Neural progenitor cell (in vitro differentiated cells): ENCODE measurements at regions not wholly inside any gene's neighbourhood (a gene's known extent, or its start where the extent isn't known, plus 50 kb on each side); places are given as distances from the start of the nearest gene placed in this dataset.

Source experiments
- DNase-seq: peaks from one replicate; pipeline ENCODE4 v3.0.0-alpha.2; 2016; ENCODE audit warnings: low spot score
- H2AFZ ChIP-seq: fragments of 200-600 bp; sonication (generic); replicated peaks from 2 replicates; pipeline ENCODE4 v1.6.1; 2016; ENCODE audit warnings: antibody characterized with exemption
- H3F3A ChIP-seq: fragments of 200-600 bp; sonication (generic); 2 replicates; pipeline ENCODE4 v1.6.1; 2016; ENCODE audit warnings: antibody characterized with exemption, low read depth
- H3K27ac ChIP-seq: fragments of 200-600 bp; sonication (generic); 2 replicates; pipeline ENCODE4 v1.5.1; 2016; ENCODE audit warnings: mild to moderate bottlenecking
- H3K27me3 ChIP-seq: fragments of 200-600 bp; sonication (generic); 2 replicates; pipeline ENCODE4 v1.6.1; 2016; ENCODE audit warnings: mild to moderate bottlenecking, moderate library complexity
- H3K36me3 ChIP-seq: fragments of 200-600 bp; sonication (generic); 2 replicates; pipeline ENCODE4 v1.5.1; 2016
- H3K4me1 ChIP-seq: fragments of 200-600 bp; sonication (generic); 2 replicates; pipeline ENCODE4 v1.6.1; 2016; ENCODE audit warnings: mixed run types
- H3K4me2 ChIP-seq: fragments of 200-600 bp; sonication (generic); 2 replicates; pipeline ENCODE4 v1.6.1; 2016
- H3K4me3 ChIP-seq: fragments of 200-600 bp; sonication (generic); 2 replicates; pipeline ENCODE4 v1.5.1; 2016
- H3K79me2 ChIP-seq: fragments of 200-600 bp; sonication (generic); 2 replicates; pipeline ENCODE4 v1.6.1; 2016; ENCODE audit warnings: low read depth
- H3K9ac ChIP-seq: fragments of 200-600 bp; sonication (generic); 2 replicates; pipeline ENCODE4 v1.6.1; 2016
- H3K9me3 ChIP-seq: fragments of 200-600 bp; sonication (generic); 2 replicates; pipeline ENCODE4 v1.5.1; 2016; ENCODE audit warnings: low read depth
- H4K20me1 ChIP-seq: fragments of 200-600 bp; sonication (generic); 2 replicates; pipeline ENCODE4 v1.6.1; 2016; ENCODE audit warnings: low read depth
- H3K27ac Mint-ChIP-seq: 3 replicates; pipeline ENCODE4 v1.8.0; 2021; ENCODE audit warnings: mixed read lengths
- H3K27me3 Mint-ChIP-seq: 2 replicates; pipeline ENCODE4 v1.8.0; 2022; ENCODE audit warnings: low read depth, mild to moderate bottlenecking, inconsistent platforms, moderate library complexity, mixed read lengths; ENCODE audit not compliant: insufficient read depth
- H3K36me3 Mint-ChIP-seq: 3 replicates; pipeline ENCODE4 v1.8.0; 2021; ENCODE audit warnings: mixed read lengths
- H3K4me1 Mint-ChIP-seq: 3 replicates; pipeline ENCODE4 v1.8.0; 2021; ENCODE audit warnings: mixed read lengths
- H3K4me3 Mint-ChIP-seq: 3 replicates; pipeline ENCODE4 v1.8.0; 2021; ENCODE audit warnings: mild to moderate bottlenecking, moderate library complexity, mixed read lengths
- H3K9me3 Mint-ChIP-seq: 3 replicates; pipeline ENCODE4 v1.8.0; 2020; ENCODE audit warnings: mixed read lengths
- EZH2 ChIP-seq: fragments of 200-600 bp; sonication (generic); IDR thresholded peaks from 2 replicates; pipeline ENCODE4 v1.6.1; 2017; ENCODE audit warnings: antibody characterized with exemption, mild to moderate bottlenecking, moderate library complexity
- EZH2phosphoT487 ChIP-seq: fragments of 200-600 bp; sonication (generic); IDR thresholded peaks from 2 replicates; pipeline ENCODE4 v1.6.1; 2017; ENCODE audit warnings: antibody characterized with exemption
- TF ChIP-seq, protein P1 (sequence below): fragments of 200-600 bp; sonication (generic); IDR thresholded peaks from 2 replicates; pipeline ENCODE4 v1.5.1; 2017; ENCODE audit warnings: antibody characterized with exemption, mild to moderate bottlenecking

DNA sequence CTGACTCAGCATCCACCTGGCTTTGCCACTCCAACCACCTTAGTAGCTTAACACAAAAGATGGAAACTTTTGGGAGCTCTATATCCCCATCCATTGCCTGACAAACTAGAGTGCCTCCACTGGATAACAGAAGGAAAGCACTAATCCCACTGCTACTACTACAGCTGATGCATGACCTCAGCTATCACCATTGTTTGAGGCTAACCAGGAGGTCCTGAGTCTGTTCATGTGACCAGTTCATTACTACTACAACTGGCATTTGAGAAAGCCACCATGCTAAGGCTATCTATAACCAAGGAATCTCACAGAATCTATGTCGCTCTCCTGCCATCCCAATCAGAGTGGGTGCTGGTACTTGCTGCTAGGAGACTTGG is 604.3 kb upstream of the CA10 start:
- H3K79me2 ChIP-seq, result no peaks in the 10 kb centered on the region
- H3F3A ChIP-seq, result no peaks in the 10 kb centered on the region
- H3K36me3 ChIP-seq, result no peaks in the 10 kb centered on the region
- H2AFZ ChIP-seq, result no peak overlapping the region
- H3K9me3 ChIP-seq, result no peaks in the 10 kb centered on the region
- DNase-seq, result no peak
- no peaks in the 10 kb centered on the region for H3K36me3 Mint-ChIP-seq
- H3K9me3 Mint-ChIP-seq, result peaks cover 12% of the 10 kb centered on the region
- H3K4me1 Mint-ChIP-seq, result no peaks in the 10 kb centered on the region
- no peak overlapping the region for H3K9ac ChIP-seq
- no peaks in the 10 kb centered on the region for H4K20me1 ChIP-seq
- H3K27me3 Mint-ChIP-seq, result peaks cover 5% of the 10 kb centered on the region
- no peak overlapping the region for H3K4me3 Mint-ChIP-seq
- H3K4me2 ChIP-seq, result no peak overlapping the region
- no peaks in the 10 kb centered on the region for H3K27me3 ChIP-seq
- no peak overlapping the region for H3K27ac ChIP-seq
- no peak overlapping the region for H3K27ac Mint-ChIP-seq
- no peaks in the 10 kb centered on the region for H3K4me1 ChIP-seq
- TF ChIP-seq EZH2 (no peak), EZH2phosphoT487 (no peak)
- TF ChIP-seq, protein P1, sequence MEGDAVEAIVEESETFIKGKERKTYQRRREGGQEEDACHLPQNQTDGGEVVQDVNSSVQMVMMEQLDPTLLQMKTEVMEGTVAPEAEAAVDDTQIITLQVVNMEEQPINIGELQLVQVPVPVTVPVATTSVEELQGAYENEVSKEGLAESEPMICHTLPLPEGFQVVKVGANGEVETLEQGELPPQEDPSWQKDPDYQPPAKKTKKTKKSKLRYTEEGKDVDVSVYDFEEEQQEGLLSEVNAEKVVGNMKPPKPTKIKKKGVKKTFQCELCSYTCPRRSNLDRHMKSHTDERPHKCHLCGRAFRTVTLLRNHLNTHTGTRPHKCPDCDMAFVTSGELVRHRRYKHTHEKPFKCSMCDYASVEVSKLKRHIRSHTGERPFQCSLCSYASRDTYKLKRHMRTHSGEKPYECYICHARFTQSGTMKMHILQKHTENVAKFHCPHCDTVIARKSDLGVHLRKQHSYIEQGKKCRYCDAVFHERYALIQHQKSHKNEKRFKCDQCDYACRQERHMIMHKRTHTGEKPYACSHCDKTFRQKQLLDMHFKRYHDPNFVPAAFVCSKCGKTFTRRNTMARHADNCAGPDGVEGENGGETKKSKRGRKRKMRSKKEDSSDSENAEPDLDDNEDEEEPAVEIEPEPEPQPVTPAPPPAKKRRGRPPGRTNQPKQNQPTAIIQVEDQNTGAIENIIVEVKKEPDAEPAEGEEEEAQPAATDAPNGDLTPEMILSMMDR, result no peak
- H3K4me3 ChIP-seq, result no peak overlapping the region

DNA sequence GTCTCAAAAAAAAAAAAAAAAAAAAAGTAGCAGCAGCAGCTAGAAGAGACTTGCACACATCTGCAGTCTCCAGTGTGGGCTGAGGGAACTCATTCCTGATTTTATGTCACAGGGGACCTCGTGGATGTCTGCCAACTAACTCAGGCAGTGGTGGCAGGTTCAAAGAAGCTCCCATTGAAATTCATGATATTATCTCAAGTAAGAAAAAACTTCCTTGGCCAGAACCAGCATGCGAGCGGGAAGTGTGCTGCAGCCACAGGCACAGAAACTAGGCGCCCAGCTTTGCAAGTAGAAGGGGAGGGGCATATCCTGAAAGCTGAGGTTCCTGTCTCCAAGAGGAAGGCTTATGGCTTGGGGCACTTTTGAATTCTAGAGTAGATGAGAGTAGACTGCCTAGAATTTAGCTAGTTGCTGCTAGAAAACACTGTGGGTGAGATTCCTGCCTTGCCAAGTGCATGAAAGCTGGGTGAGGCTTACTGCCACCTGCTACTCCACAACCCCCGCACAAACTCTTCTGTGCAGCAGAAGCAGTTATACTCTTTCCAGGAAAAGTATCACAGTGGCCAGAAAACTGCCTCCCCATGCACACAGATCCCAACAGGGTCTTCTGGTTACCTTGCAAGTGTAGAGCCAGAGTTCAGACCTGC is 603.8 kb upstream of the CA10 start:
- Mint-ChIP-seq H3K36me3 (no peaks in the 10 kb centered on the region), H3K4me1 (no peaks in the 10 kb centered on the region), H3K4me3 (no peak overlapping the region), H3K9me3 (peaks cover 12% of the 10 kb centered on the region), H3K27me3 (peaks cover 5% of the 10 kb centered on the region), H3K27ac (no peak overlapping the region)
- H3K27me3 ChIP-seq, result no peaks in the 10 kb centered on the region
- DNase-seq, result no peak
- H3K27ac ChIP-seq, result no peak overlapping the region
- H3K79me2 ChIP-seq, result no peaks in the 10 kb centered on the region
- no peaks in the 10 kb centered on the region for H3K4me1 ChIP-seq
- no peaks in the 10 kb centered on the region for H3K36me3 ChIP-seq
- no peak overlapping the region for H2AFZ ChIP-seq
- H3K9me3 ChIP-seq, result no peaks in the 10 kb centered on the region
- no peaks in the 10 kb centered on the region for H4K20me1 ChIP-seq
- no peak overlapping the region for H3K9ac ChIP-seq
- TF ChIP-seq, protein P1, result no peak
- no peak for TF ChIP-seq EZH2
- no peak for TF ChIP-seq EZH2phosphoT487
- H3K4me3 ChIP-seq, result no peak overlapping the region
- H3F3A ChIP-seq, result no peaks in the 10 kb centered on the region
- H3K4me2 ChIP-seq, result no peak overlapping the region

DNA sequence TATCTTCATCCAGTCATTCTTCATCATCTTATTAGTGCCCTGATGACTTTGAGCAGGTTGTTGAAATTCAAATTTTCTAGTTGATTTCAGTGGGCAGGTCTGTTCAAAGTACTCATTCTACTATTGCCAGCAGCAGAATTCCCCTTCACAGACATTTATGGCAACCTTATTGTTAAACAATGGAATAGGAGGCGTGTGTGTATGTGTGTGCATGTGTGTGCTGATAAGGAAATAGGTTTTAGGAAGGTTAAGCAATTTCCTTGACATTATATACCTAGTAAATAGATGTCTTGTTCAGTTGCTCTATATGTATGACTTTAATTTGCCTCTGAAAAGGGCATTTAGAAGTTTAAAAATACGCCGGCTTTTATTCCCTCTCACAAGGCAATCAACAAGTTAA is 601.4 kb upstream of the CA10 start:
- Mint-ChIP-seq H3K27me3 (no peaks in the 10 kb centered on the region), H3K36me3 (no peaks in the 10 kb centered on the region), H3K4me3 (no peak overlapping the region), H3K4me1 (no peaks in the 10 kb centered on the region), H3K27ac (no peak overlapping the region), H3K9me3 (peaks cover 6% of the 10 kb centered on the region)
- Histone ChIP-seq H3K27ac (no peak overlapping the region), H3K79me2 (no peaks in the 10 kb centered on the region), H3K27me3 (no peaks in the 10 kb centered on the region), H4K20me1 (no peaks in the 10 kb centered on the region), H3K9ac (no peak overlapping the region), H3K9me3 (no peaks in the 10 kb centered on the region), H3K4me1 (no peaks in the 10 kb centered on the region), H3F3A (no peaks in the 10 kb centered on the region), H3K4me2 (no peak overlapping the region), H3K4me3 (no peak overlapping the region), H2AFZ (no peak overlapping the region), H3K36me3 (no peaks in the 10 kb centered on the region)
- no peak for DNase-seq
- TF ChIP-seq, protein P1, result no peak
- no peak for TF ChIP-seq EZH2phosphoT487
- TF ChIP-seq EZH2, result no peak
